Gastrocnemius medialis (tissue), 4 donors: ENCODE measurements at regions not wholly inside any gene's neighbourhood (a gene's known extent, or its start where the extent isn't known, plus 50 kb on each side); places are given as distances from the start of the nearest gene placed in this dataset.

Source experiments
- POLR2A ChIP-seq, 2 donors: fragments of 450-650 bp; IDR thresholded peaks; one replicate each; pipeline ENCODE4 v1.6.1; 2017; ENCODE audit warnings: antibody characterized with exemption in 2 of 2, mild to moderate bottlenecking in 2 of 2, moderate library complexity in 2 of 2
- TF ChIP-seq, protein P1 (sequence below), 5 experiments: fragments of 450-650 bp in 3 of 5; fragments of 200-600 bp in 2 of 5; sonication (generic) in 2 of 5; IDR thresholded peaks in 4 of 5; conservative IDR thresholded peaks in 1 of 5; 1 replicate in 4 of 5; 2 replicates in 1 of 5; pipeline ENCODE4 v1.5.1; 2016 to 2019; ENCODE audit warnings: antibody characterized with exemption in 5 of 5, mild to moderate bottlenecking in 3 of 5, moderate library complexity in 3 of 5

DNA sequence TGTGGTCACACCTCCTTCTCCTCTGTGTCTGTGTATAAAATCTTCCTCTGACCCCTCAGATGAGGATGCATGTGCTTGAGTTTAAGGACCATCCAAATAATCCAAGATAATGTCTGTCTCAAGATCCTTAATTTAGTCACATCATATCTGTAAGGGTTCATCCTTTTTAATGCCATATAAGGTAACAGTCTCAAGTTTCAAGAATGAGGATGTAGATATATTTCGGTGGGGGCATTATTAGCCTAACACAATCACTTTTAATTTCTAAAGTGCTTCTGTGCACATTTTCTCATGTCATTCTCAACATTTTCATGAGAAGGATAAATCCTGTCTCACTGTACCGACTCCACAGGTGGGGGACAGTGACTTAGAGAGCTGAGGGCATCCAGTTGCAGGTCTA lies 235.3 kb downstream of the BUB3 start:
- TF ChIP-seq, protein P1, sequence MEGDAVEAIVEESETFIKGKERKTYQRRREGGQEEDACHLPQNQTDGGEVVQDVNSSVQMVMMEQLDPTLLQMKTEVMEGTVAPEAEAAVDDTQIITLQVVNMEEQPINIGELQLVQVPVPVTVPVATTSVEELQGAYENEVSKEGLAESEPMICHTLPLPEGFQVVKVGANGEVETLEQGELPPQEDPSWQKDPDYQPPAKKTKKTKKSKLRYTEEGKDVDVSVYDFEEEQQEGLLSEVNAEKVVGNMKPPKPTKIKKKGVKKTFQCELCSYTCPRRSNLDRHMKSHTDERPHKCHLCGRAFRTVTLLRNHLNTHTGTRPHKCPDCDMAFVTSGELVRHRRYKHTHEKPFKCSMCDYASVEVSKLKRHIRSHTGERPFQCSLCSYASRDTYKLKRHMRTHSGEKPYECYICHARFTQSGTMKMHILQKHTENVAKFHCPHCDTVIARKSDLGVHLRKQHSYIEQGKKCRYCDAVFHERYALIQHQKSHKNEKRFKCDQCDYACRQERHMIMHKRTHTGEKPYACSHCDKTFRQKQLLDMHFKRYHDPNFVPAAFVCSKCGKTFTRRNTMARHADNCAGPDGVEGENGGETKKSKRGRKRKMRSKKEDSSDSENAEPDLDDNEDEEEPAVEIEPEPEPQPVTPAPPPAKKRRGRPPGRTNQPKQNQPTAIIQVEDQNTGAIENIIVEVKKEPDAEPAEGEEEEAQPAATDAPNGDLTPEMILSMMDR (IDR thresholded peaks at IDR 0.05 in 4 of 5, conservative IDR thresholded peaks at IDR 0.05 in 1 of 5) = no peak
- TF ChIP-seq POLR2A (IDR thresholded peaks at IDR 0.05) = no peak
